ENCODE measurements at regions not wholly inside any gene's neighbourhood (a gene's known extent, or its start where the extent isn't known, plus 50 kb on each side); places are given as distances from the start of the nearest gene placed in this dataset.
"Not testable (repeated sequence)": the region's sequence is repeated elsewhere in the genome, so short reads cannot be mapped to it uniquely, and the experiment has no call there.

DNA sequence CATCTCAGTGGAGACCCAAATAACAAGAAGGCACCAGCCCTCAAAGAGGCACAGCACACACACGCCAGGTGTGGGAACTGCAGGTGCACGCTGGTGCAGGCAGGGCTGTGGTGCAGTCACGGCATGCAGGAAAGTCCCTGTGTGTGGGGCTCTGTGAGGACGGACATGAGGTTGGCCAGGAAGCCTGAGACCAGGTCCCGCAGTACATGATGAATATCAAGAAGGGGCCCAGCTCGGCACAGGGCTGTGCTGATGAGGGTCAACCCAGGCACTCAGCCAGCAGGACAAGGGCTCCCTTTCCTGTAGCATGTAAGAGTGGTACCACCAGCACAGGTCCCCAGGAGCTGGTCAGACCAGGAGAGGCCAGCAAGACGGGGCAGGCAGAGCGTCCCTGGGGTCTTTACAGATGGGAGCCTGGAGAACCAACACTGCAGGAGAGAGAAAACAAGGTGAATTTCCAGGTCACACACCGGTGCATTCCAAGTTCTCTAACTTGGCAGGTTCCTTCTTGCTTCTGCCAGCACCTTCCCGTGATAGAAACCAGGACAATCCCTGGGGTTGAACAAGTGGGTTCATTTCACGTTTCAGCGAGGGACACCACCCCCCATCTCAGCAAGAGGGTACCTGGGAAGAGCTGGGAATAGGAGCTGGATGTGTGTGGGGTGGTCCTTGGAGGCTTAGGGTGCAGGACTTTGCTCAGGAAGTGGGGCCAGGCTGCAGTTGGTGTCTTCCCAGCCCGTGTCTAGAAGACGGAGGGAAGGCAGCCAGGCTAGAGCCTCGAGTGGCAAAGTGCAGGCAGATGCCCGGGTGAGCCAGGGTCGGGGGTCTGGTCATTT is 244.8 kb upstream of the TCERG1L start:
- no peak for DNase-seq (ENCODE audit: low spot score)
- Histone ChIP-seq H3K27ac (no peak overlapping the region), H3K4me3 (no peak overlapping the region)
- TF ChIP-seq, protein P1, sequence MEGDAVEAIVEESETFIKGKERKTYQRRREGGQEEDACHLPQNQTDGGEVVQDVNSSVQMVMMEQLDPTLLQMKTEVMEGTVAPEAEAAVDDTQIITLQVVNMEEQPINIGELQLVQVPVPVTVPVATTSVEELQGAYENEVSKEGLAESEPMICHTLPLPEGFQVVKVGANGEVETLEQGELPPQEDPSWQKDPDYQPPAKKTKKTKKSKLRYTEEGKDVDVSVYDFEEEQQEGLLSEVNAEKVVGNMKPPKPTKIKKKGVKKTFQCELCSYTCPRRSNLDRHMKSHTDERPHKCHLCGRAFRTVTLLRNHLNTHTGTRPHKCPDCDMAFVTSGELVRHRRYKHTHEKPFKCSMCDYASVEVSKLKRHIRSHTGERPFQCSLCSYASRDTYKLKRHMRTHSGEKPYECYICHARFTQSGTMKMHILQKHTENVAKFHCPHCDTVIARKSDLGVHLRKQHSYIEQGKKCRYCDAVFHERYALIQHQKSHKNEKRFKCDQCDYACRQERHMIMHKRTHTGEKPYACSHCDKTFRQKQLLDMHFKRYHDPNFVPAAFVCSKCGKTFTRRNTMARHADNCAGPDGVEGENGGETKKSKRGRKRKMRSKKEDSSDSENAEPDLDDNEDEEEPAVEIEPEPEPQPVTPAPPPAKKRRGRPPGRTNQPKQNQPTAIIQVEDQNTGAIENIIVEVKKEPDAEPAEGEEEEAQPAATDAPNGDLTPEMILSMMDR (IDR thresholded peaks at IDR 0.05), result no peak

DNA sequence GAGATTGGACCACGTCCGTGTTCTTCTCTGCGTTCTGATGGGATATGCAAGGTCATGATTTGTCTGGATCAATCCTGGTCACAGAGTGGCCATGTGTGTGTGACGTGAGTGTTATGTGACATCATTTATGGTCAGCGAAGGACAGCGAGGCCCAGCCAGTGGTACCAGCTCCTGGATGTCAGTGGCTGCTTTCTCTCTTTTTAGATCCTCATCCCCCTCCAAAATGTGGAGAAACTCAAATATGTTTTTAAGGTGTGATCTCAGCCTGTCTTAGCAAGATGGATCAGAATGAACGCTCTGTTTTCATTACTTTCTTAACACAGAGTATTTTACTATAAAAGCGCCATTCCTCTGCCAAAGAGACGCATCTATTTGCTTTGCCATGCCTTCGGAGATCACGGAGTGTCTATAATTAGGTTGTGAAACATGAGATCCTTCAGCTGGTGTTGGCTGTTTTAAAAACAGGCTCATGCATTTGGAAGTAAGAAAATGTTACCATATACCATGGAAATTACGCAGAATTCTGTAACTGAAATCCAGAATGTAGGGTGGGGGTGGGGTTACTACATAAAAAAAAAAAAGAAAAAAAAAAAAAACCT is 245.5 kb upstream of the TCERG1L start:
- DNase-seq (ENCODE audit: low spot score), result no peak
- H3K27ac ChIP-seq, result no peak overlapping the region
- no peak overlapping the region for H3K4me3 ChIP-seq
- TF ChIP-seq, protein P1 (IDR thresholded peaks at IDR 0.05), result no peak

DNA sequence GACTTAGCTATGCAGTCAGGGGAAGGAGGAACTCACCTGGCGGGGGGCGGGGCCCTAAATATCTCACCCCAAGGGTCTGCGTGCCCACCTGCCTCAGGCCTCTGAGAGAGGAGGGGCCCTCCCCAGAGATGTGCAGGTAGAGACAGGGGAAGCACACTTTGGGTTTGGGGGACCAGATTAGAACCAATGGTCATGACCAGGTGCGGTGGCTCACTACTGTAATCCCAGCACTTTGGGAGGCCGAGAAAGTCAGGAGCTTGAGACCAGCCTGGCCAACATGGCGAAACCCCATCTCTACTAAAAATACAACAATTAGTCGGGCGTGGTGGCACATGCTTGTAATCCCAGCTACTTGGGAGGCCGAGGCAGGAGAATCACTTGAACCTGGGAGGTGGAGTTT is 246.4 kb upstream of the TCERG1L start:
- DNase-seq (ENCODE audit: low spot score), result peak; percentile 17
- H3K4me3 ChIP-seq, H3K27ac ChIP-seq: not testable (repeated sequence)

DNA sequence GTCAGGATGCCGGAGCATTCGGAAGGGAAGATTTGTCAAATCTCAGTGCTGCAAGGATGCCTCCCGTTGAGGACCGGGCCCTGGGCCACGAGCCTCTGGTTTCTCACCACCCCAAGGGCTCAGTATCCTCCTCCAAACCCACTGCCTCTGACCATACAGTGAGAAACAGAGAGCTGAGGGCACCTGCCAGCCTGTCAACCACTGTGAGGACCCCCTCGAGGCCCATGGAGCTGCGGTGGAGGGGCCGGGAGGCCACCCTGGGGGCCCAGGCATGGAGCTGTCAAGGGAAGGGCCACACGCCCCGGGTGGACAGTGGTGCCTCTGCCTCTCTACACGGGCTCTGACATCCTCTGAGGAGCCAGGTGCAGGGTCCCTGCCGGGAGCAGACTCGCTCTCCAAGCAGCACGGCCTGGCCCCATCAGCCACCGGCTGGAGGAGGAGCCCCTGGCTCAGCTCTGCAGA is 248.0 kb upstream of the TCERG1L start:
- DNase-seq (ENCODE audit: low spot score), result peak; percentile 47
- Histone ChIP-seq H3K27ac (no peak overlapping the region), H3K4me3 (no peak overlapping the region)
- TF ChIP-seq, protein P1 (IDR thresholded peaks at IDR 0.05), result no peak

DNA sequence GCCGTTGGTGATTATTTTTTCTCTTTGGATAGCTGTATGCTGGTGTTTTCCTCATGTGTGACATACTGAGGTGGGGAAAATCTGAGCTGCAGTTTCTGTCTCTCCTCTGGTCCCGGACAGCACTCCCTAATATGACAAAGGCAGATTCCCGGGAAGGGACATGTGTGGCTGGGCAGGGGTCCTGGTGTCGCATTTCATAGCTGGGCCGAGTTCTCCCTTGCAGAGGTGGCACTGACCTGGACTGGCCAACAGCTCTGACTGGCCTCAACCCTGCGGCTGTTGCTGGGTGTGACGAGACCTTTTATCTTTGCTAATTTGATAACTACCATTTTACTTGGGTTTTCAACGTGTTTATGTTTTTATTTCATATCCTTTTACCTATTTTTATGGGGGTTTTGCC is 248.6 kb upstream of the TCERG1L start:
- H3K27ac ChIP-seq, result no peak overlapping the region
- TF ChIP-seq, protein P1 (IDR thresholded peaks at IDR 0.05), result no peak
- H3K4me3 ChIP-seq, result no peak overlapping the region
- peak; percentile 60 for DNase-seq (ENCODE audit: low spot score)

DNA sequence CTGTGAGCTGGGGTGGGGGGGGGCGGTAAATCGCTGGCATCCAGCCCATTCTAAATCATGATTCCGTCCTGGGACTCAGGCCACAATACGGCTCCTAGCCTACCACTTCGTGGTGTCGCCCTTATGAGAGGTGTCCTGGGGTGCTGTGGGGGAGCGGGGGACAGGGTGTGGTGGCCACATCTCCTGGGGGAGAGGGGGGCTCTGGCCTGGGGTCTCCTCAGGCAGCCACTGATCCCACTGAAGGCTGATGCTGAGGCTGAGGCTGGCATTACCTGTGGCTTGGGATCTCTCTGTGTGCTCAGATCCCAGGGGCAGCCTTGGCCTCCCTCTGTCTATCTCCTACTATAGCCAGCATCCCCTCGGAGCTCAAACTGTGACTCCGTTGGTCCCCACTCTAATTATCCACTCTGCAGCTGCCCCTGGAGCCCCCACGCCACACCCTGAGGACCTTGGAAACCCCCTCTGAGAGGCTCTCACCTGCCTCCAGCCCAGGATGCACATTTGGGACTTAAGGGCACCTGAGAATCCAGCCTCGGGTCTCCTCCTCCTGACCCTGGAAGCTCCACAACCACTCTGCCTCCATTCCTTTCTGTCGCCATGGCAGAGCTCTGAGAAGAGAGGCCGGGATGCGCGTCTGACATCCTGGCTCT is 249.3 kb upstream of the TCERG1L start:
- TF ChIP-seq, protein P1 (IDR thresholded peaks at IDR 0.05), result no peak
- no peak overlapping the region for H3K27ac ChIP-seq
- DNase-seq (ENCODE audit: low spot score), result peak; percentile 46
- no peak overlapping the region for H3K4me3 ChIP-seq

DNA sequence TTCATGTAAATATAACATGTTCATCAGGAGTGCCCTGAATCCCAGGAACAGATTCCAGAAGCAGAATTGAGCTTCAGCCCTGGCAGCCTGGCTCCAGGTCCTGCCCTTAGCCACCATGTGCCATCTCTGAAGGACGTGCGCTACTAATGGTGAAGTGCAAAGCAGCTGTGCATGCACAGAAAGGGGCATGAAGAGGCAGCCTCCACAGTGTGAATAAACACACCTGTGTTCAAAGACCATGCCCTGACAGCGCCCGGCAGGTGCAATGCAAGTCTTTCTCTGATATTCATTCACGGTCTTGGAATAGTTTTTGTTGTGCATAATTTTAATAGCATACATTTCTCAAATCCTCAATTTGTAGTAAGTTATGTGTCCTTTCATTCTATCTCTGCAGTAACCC is 250.4 kb upstream of the TCERG1L start:
- Histone ChIP-seq H3K27ac (no peak overlapping the region), H3K4me3 (no peak overlapping the region)
- TF ChIP-seq, protein P1 (IDR thresholded peaks at IDR 0.05), result no peak
- DNase-seq (ENCODE audit: low spot score), result peak; percentile 38
